GM18909 (cell line): ENCODE measurements at regions not wholly inside any gene's neighbourhood (a gene's known extent, or its start where the extent isn't known, plus 50 kb on each side); places are given as distances from the start of the nearest gene placed in this dataset.

Source experiments
- ATAC-seq: cut with Tn5 transposase; IDR thresholded peaks from one replicate; pipeline ENCODE4 v1.9.1; 2021; ENCODE audit warnings: mild to moderate bottlenecking; ENCODE audit not compliant: unreplicated experiment, poor library complexity

DNA sequence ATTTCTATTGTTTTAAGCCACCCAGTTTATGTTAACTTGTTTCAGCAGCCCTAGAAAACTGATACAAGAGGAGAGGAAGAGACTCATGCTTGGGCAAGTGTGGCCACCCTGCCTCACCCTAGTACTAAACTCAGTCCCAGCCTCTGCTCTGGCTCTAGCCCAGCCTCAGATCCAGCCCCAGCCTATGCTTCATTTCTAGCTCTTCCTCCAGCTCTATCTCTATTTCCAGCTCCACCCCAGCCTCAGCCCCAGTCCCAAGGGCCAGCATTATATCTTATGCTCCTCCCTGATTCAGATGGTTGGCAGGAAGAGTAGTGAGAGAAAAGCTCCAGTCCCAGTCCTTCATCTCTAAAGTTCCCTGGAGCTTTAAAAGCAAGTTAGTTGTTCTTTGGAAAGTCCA is 535.5 kb downstream of the PTPRC start:
- no peak for ATAC-seq

GRCh38 chr1:199176713-199177112 is 537.9 kb downstream of the PTPRC start:
- no peak for ATAC-seq

GRCh38 chr1:199177241-199177640 is 538.4 kb downstream of the PTPRC start:
- ATAC-seq: no peak

DNA sequence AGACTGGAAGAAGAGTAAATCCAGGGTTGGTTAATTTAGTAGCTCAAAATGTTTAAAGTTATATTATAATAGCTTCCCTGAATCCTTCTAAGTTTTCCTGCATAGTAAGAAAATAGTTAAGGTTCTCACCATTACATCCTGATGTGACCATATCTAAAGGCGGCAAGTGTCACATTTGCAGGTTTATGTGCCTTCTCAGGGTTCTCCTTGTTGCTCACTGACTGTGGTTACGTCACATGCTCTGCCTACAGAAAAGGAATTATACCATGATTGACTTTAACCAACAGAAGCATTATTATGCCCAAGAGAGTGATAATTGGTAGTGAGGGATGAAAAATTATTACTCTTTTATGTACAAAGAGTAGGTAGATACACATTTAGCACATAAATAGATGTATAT is 539.8 kb downstream of the PTPRC start:
- no peak for ATAC-seq

GRCh38 chr1:199182186-199182843 is 543.5 kb downstream of the PTPRC start:
- ATAC-seq: peak; percentile 57

GRCh38 chr1:199184180-199184579 is 545.3 kb downstream of the PTPRC start:
- ATAC-seq: no peak

- no peak for ATAC-seq
Observed at GRCh38 chr1:199194862-199195261, 556.0 kb downstream of the PTPRC start.

DNA sequence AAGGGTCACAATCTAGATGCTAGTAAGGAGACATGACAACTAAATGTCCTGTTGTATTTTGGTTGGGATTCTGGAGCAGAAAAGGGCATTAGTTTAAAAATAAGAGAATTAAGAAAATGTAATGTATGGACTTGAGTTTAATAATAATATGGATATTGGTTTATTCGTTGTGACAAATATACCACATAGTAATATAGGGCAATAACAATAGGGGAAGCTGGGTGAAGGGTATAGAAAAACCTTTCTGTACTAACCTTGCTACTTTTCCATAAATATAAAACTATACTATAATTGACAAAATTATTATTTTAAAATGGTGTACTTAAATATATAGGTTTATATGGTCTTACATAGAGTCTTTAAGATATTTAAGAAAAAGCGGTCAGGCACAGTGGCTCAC is 558.9 kb downstream of the PTPRC start:
- ATAC-seq: no peak

GRCh38 chr1:199202331-199202730 is 563.5 kb downstream of the PTPRC start:
- ATAC-seq: no peak

DNA sequence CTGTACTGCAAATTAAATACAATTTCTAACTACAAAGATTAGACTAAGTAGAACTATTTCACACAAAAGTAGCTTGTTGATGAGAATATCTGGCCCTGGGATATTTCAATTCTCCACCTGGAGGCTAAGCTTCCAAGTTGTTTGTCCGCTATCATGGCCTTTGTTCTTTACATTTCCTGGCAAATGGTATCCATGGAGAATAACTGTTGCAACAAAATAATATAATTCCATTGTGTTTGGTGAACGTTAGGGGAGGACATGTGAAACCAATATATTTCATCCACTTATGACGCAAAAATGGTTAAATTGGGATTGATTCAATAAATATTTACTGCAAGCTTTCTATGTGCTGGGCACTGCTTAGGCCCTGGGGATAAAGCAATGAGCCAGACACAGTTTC is 565.4 kb downstream of the PTPRC start:
- ATAC-seq: no peak

DNA sequence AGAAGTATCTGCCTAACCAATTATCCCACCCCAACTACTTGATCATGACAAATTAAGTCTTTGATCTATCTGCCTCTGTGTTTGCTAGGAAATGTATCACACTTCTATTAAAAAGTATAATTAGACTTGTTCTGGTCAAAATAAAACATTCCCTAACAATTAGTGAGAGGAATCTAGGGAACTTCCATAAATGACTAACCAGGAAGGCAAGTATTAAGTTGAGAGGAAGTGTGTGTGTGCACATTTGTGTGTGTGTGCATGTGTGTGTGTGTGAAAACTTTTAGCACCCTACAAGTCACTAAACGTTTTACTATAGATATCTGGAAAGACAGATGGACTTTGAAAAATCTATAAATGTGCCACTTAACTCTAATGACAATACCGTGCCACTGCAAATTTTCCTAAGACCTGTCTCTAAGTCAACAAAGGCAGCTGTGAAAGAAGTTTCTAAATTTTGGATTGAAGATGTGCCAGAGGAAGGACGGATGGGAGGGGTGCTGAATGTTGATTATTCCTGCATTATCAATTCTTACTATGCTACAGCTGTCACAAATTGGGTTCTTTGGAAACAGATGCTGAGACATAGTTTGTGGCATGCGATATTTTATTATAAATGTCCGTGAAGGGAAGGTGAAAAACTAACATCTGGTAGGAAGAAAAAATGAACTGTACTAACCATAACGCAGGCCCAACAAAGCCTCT is 567.1 kb downstream of the PTPRC start:
- no peak for ATAC-seq

DNA sequence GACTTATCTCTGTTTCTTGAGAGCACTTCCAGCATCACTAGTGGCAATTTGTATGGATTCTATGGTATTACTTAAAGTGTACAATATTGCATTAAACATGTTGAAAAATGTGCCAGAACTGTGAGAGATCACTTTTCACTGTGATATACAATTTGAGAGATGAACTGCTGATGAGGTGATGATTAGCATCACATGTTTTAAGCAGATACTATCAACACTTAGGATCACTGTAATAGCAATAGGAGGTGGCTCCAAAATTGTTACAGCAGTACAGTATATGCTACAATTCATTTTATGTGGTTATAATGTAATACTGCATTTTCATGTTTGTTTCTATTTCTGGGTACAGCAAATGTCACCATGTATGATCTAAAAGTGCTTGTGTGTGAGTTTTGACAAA is 570.0 kb downstream of the PTPRC start:
- ATAC-seq: no peak

GRCh38 chr1:199218065-199218464 is 579.2 kb downstream of the PTPRC start:
- no peak for ATAC-seq

DNA sequence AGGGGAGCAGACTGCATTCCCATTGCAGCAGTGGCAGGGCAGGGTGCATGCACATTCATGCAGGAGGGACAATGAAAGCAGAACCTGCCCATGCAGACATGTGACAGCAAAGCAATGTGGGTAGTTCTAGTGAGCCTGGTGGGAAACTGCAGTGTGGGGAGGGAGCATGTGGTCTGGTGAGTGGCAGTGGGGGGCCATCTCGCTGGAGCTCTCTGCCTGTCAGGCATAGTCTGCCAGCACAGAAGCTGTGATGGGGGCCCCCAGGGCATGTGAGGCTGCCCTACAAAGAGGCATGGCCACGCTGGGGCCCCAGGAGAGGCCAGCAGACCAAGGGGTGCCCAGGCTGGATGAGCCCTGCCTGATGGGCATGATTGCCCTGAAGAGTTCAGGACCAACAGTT is 579.7 kb downstream of the PTPRC start:
- no peak for ATAC-seq

- no peak for ATAC-seq
Observed at GRCh38 chr1:199220031-199220430, 581.2 kb downstream of the PTPRC start.

DNA sequence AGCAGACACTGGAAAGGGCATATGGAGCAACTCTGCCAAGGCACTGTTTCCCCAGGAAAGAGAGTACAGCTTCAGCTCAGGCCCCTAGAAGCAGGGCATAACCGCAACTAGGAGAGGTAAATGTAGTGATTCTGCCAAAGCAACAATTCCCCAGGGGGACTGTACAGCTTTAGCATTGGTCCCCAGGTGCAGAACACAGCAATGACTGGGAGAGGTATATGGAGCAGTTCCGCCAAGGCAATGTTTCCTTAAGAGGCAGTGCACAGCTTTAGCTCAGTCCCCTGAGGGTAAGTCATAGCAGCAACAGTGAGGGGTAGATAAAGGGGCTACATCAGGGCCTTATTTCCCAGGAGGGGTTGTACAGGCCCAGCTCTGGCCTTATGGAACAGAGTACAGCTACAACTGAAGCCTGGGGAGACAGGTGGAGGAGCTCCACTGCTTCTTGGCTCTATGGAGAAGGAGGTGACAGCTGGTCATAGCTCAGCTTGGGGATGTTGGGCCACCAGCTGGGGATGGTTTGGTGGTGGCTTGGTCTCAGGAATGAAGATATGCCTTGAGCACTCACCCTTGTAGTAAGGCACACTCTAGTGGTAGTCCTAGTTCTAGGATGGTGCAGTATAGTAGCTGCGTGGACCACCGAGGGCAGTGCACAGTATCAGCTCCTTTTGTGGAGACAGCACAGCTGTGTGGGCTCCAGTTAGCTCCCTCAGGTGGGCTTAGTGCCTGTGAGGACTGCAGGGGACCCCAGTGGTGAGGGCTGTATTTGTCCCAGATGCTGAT is 582.7 kb downstream of the PTPRC start:
- ATAC-seq: no peak

DNA sequence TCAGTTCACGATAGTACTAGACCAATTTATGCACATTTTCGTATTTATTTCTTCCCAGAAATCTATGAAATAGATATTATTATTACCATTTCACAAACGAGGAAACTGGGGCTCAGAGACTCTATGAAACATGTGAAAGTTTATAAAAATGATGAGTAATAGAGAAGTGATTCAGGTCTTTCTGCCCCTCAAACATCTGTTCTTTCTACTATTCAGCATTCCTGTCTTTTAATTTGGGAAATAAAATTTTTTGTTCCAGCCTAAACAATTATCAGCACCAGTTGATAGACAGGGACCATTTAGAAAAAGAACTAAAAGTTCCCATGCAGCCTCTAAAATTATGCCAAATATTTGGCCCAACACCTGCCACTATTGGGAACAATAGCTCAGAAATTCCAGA is 585.1 kb downstream of the PTPRC start:
- ATAC-seq: no peak

DNA sequence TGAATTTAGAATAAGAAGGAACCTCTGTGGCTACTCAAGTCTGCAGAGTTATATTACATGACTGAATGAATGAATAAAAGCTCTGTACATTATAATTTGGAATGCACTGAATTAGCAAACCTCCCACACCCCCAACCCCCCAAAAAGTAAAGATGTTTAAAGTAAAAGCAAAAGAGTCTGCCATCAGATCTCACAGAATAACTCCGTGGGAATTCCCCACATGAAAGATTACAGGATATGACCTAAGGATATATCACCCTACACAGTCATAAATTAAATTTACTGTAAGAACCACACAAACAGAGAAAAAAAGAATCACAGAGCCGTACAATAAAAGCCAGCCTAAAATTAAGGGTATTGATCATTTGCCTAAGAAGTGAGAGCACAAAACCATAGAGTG is 587.3 kb downstream of the PTPRC start:
- ATAC-seq: no peak

DNA sequence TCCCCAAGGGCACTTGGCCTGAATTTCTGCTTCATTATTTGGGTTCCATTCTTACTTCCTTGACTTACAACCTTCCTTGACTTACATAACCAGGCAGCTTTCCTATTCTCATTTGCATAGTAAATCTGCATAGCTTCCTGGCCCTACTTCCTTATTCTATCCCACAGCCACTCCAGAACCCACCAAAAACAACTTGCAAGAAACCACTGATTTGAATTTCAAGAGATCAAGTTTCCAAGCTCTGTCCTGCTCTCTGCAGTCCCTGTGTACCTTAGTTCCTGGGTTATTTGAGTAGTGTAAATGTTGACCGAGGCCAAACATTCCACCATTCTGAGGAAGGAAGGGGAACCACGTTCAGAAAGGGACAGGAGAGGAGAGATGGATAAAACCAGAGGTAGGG is 603.3 kb downstream of the PTPRC start:
- no peak for ATAC-seq

DNA sequence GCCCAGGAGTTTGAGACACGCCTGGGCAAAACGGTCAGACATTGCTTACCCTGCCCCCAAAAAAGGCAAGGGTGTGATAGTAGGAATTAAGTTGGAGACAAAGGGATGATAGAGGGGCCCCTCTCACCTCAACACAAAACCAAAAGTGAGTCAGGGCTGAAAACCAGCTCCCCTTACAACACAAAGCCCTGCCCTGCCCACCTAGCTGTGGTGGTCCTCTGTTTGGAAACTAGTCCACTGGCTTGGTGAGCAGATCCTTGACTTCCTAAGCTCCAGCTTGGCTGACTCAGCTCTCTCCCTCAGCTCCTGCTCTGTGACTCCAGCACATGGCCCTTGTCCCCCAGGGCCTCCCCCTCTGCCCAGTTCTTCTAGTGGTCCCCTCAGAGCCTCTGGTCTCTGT is 603.8 kb downstream of the PTPRC start:
- no peak for ATAC-seq

- peak; percentile 99 for ATAC-seq
Observed at GRCh38 chr1:199243423-199244061, 604.7 kb downstream of the PTPRC start.
